Activated CD4-positive, alpha-beta T cell treated with anti-CD3 and anti-CD28 coated beads, Interleukin-2, amount 50 U/mL, for 24 hours (primary cell): ENCODE measurements at regions not wholly inside any gene's neighbourhood (a gene's known extent, or its start where the extent isn't known, plus 50 kb on each side); places are given as distances from the start of the nearest gene placed in this dataset.

Experiments
- DNase-seq, 2 donors: peaks; one replicate each; pipeline ENCODE4 v3.0.0-alpha.2; 2020; ENCODE audit warnings: low read depth in 1 of 2, low spot score in 1 of 2

GRCh38 chr13:34765446-34766180, 176.5 kb upstream of the NBEA start:
- DNase-seq, result no peak

GRCh38 chr13:34767778-34768177, 174.3 kb upstream of the NBEA start:
- no peak for DNase-seq

- DNase-seq, result no peak
Measured at GRCh38 chr13:34772206-34772605, 169.9 kb upstream of the NBEA start.

GRCh38 chr13:34772881-34773280, 169.2 kb upstream of the NBEA start:
- no peak for DNase-seq

- DNase-seq, result no peak
Measured at GRCh38 chr13:34776390-34776981, 165.6 kb upstream of the NBEA start.

- no peak for DNase-seq
Measured at GRCh38 chr13:34777089-34777913, 164.8 kb upstream of the NBEA start.

GRCh38 chr13:34777914-34778303, 164.2 kb upstream of the NBEA start:
- no peak for DNase-seq

GRCh38 chr13:34779171-34779570, 162.9 kb upstream of the NBEA start:
- no peak for DNase-seq

- no peak for DNase-seq
Measured at GRCh38 chr13:34793301-34793700, 148.8 kb upstream of the NBEA start.

- DNase-seq, result no peak
Measured at GRCh38 chr13:34803756-34804155, 138.3 kb upstream of the NBEA start.

- DNase-seq, result no peak
Measured at GRCh38 chr13:34805347-34805746, 136.7 kb upstream of the NBEA start.

GRCh38 chr13:34808649-34809048, 133.4 kb upstream of the NBEA start:
- DNase-seq, result no peak

GRCh38 chr13:34810996-34811395, 131.1 kb upstream of the NBEA start:
- no peak for DNase-seq

GRCh38 chr13:34815526-34815925, 126.5 kb upstream of the NBEA start:
- no peak for DNase-seq

GRCh38 chr13:34816245-34816884, 125.7 kb upstream of the NBEA start:
- no peak for DNase-seq

GRCh38 chr13:34816908-34817665, 125.0 kb upstream of the NBEA start:
- DNase-seq, result no peak

GRCh38 chr13:34822650-34823049, 119.4 kb upstream of the NBEA start:
- no peak for DNase-seq

GRCh38 chr13:34826432-34826831, 115.6 kb upstream of the NBEA start:
- DNase-seq, result no peak

GRCh38 chr13:34833562-34834182, 108.4 kb upstream of the NBEA start:
- no peak for DNase-seq

- no peak for DNase-seq
Measured at GRCh38 chr13:34842466-34842865, 99.6 kb upstream of the NBEA start.

- DNase-seq, result no peak
Measured at GRCh38 chr13:34847766-34848165, 94.3 kb upstream of the NBEA start.
